Neuronal stem cell (in vitro differentiated cells): ENCODE measurements at regions not wholly inside any gene's neighbourhood (a gene's known extent, or its start where the extent isn't known, plus 50 kb on each side); places are given as distances from the start of the nearest gene placed in this dataset.

Experiments
- DNase-seq: peaks from one replicate; pipeline ENCODE4 v3.0.0-alpha.2; 2013; ENCODE audit warnings: low spot score
- H2AFZ ChIP-seq: one replicate; pipeline ENCODE4 v1.6.1; 2013; ENCODE audit warnings: mild to moderate bottlenecking, low read length, inconsistent platforms
- H2AK5ac ChIP-seq: 2 replicates; pipeline ENCODE4 v1.6.1; 2013; ENCODE audit warnings: low read depth, mild to moderate bottlenecking, inconsistent platforms, low read length, moderate library complexity, mixed read lengths
- H2BK120ac ChIP-seq: 2 replicates; pipeline ENCODE4 v1.6.1; 2013; ENCODE audit warnings: low read depth, mild to moderate bottlenecking, inconsistent platforms, low read length, moderate library complexity, mixed read lengths
- H2BK12ac ChIP-seq: one replicate; pipeline ENCODE4 v1.6.1; 2013; ENCODE audit warnings: low read length, inconsistent platforms
- H2BK15ac ChIP-seq: 2 replicates; pipeline ENCODE4 v1.6.1; 2013; ENCODE audit warnings: mild to moderate bottlenecking, low read length, inconsistent platforms, mixed read lengths
- H2BK5ac ChIP-seq: one replicate; pipeline ENCODE4 v1.6.1; 2013; ENCODE audit warnings: inconsistent platforms, mild to moderate bottlenecking, low read length, moderate library complexity
- H3K14ac ChIP-seq: one replicate; pipeline ENCODE4 v1.6.1; 2013; ENCODE audit warnings: low read length, inconsistent platforms
- H3K18ac ChIP-seq: 2 replicates; pipeline ENCODE4 v1.6.1; 2013; ENCODE audit warnings: low read length, inconsistent platforms
- H3K23ac ChIP-seq: 2 replicates; pipeline ENCODE4 v1.6.1; 2013; ENCODE audit warnings: low read depth, mild to moderate bottlenecking, mixed read lengths, low read length, inconsistent platforms; ENCODE audit not compliant: poor library complexity
- H3K27ac ChIP-seq: replicated peaks from 3 replicates; pipeline ENCODE4 v1.5.1; 2013; ENCODE audit warnings: low read length, inconsistent platforms
- H3K27me3 ChIP-seq, 3 experiments: 2 replicates each; pipeline ENCODE4 v1.6.1; 2013; ENCODE audit warnings: low read length in 3 of 3, mild to moderate bottlenecking in 2 of 3, inconsistent platforms in 1 of 3, low read depth in 1 of 3, mixed read lengths in 1 of 3, moderate library complexity in 1 of 3; ENCODE audit not compliant: control insufficient read depth in 3 of 3, insufficient read depth in 3 of 3
- H3K36me3 ChIP-seq, 2 donors: replicated peaks in 1 of 2; 2 replicates each; pipeline ENCODE4 v1.6.1; 2013; ENCODE audit warnings: low read length in 2 of 2; ENCODE audit not compliant: control insufficient read depth in 2 of 2, insufficient read depth in 2 of 2
- H3K4ac ChIP-seq: 2 replicates; pipeline ENCODE4 v1.6.1; 2013; ENCODE audit warnings: inconsistent platforms, mild to moderate bottlenecking, low read length, moderate library complexity
- H3K4me1 ChIP-seq, 2 donors: 1 replicate in 1 of 2; 2 replicates in 1 of 2; pipeline ENCODE4 v1.6.1; 2013; ENCODE audit warnings: low read length in 2 of 2, low read depth in 1 of 2; ENCODE audit not compliant: control insufficient read depth in 2 of 2, insufficient read depth in 1 of 2
- H3K4me2 ChIP-seq: one replicate; pipeline ENCODE4 v1.6.1; 2013; ENCODE audit warnings: mild to moderate bottlenecking, low read length, inconsistent platforms; ENCODE audit not compliant: insufficient read depth, poor library complexity, severe bottlenecking
- H3K4me3 ChIP-seq, 2 donors: 2 replicates each; pipeline ENCODE4 v1.5.1; 2013; ENCODE audit warnings: low read length in 2 of 2, mild to moderate bottlenecking in 2 of 2, inconsistent platforms in 1 of 2, moderate library complexity in 1 of 2
- H3K79me1 ChIP-seq: one replicate; pipeline ENCODE4 v1.6.1; 2013; ENCODE audit warnings: low read depth, mild to moderate bottlenecking, inconsistent platforms, low read length, moderate library complexity
- H3K9ac ChIP-seq: one replicate; pipeline ENCODE4 v1.6.1; 2013; ENCODE audit warnings: mild to moderate bottlenecking, low read depth, low read length, inconsistent platforms; ENCODE audit not compliant: poor library complexity
- H3K9me3 ChIP-seq, 2 donors: replicated peaks in 1 of 2; 2 replicates each; pipeline versions ENCODE3 to v1.6.1; 2013; ENCODE audit warnings: low read length in 2 of 2, mild to moderate bottlenecking in 2 of 2, inconsistent platforms in 1 of 2, low read depth in 1 of 2, mixed read lengths in 1 of 2, moderate library complexity in 1 of 2; ENCODE audit not compliant: control insufficient read depth in 2 of 2, insufficient read depth in 1 of 2
- H4K8ac ChIP-seq: one replicate; pipeline ENCODE4 v1.6.1; 2013; ENCODE audit warnings: low read depth, mild to moderate bottlenecking, inconsistent platforms, low read length, moderate library complexity
- H4K91ac ChIP-seq: one replicate; pipeline ENCODE4 v1.6.1; 2013; ENCODE audit warnings: low read length, low read depth, mild to moderate bottlenecking, inconsistent platforms; ENCODE audit not compliant: poor library complexity
- WGBS, 2 donors: extraction: QIAGEN DNeasy Blood & Tissue Kit; methylation state at CpG; one replicate each; pipeline ENCODE4 v1.1.7; 2013; ENCODE audit warnings: missing lambda C conversion rate in 2 of 2, mixed read lengths in 1 of 2; ENCODE audit not compliant: insufficient read length in 2 of 2, insufficient replicate concordance in 1 of 2; ENCODE audit errors: extremely low coverage in 2 of 2; 5-methylcytosine and 5-hydroxymethylcytosine counted together

DNA sequence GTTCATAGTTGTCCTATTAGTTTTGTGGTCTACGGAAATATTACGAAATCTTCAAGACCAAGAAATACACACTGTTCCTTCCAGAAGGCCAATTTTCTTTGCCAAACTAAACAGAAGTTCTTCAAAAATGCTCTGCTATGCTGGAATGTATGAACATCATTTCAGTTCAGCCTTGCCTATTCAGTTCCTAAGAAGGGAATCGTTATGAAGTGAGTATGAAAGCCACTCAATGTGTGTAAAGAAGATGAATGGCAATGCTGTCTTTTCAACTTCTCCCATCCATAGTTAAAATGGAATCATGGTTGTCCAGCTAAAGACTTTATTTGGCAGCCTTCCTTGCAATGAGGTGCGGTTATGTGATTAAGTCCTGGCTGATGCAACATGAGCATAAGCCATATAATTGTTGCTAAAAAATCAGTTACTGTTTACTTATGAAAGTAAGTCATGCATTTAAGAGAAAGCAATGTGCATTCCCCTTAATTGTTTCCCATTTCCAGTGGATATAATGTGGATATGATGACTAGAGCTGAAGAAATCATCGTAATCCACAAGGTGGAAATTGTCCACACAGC, 73.8 kb upstream of the PTPRR start:
- H2BK12ac ChIP-seq: no peak overlapping the region
- no peaks in the 10 kb centered on the region for H3K36me3 ChIP-seq

DNA sequence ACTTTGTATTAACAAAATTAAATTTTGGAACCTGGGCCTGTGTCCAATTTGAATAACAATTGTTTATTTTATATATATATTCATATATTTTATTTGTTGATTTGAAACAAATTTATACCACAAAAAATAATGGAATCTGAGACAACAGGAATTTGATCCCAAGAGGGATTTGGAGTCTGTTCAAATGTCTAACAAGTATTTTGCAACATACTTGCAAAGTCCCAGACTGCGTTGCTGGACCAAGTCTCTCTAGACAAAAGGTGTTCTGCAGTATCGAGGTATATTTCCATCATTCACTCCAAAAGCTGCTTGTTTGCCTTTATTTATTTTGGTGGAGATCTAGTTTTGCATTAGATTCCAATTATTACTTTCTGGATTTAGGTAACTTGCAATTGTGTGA, 68.7 kb upstream of the PTPRR start:
- no peak overlapping the region for H2BK120ac ChIP-seq
- no peak overlapping the region for H2AK5ac ChIP-seq

More for the DNA sequence above, 73.8 kb upstream of the PTPRR start:
- no CpG with 5 or more reads among the region's 5 CpGs for WGBS, 2 donors
- no peak for DNase-seq
- H3K27ac ChIP-seq: no peak overlapping the region
- H3K4me2 ChIP-seq: no peak overlapping the region
- H2BK5ac ChIP-seq: no peak overlapping the region
- no peak overlapping the region for H2BK15ac ChIP-seq
- no peak overlapping the region for H2AFZ ChIP-seq
- no peak overlapping the region for H4K91ac ChIP-seq
- H3K4me1 ChIP-seq: no peaks in the 10 kb centered on the region
- H3K79me1 ChIP-seq: no peaks in the 10 kb centered on the region
- no peak overlapping the region for H4K8ac ChIP-seq
- no peak overlapping the region for H3K18ac ChIP-seq
- no peak overlapping the region for H3K4me3 ChIP-seq
- no peak overlapping the region for H3K23ac ChIP-seq
- no peak overlapping the region for H3K4ac ChIP-seq
- H2BK120ac ChIP-seq: no peak overlapping the region
- H3K27me3 ChIP-seq: no peaks in the 10 kb centered on the region
- H3K9me3 ChIP-seq: no peaks in the 10 kb centered on the region
- H3K14ac ChIP-seq: no peak overlapping the region
- no peak overlapping the region for H3K9ac ChIP-seq
- H2AK5ac ChIP-seq: no peak overlapping the region

DNA sequence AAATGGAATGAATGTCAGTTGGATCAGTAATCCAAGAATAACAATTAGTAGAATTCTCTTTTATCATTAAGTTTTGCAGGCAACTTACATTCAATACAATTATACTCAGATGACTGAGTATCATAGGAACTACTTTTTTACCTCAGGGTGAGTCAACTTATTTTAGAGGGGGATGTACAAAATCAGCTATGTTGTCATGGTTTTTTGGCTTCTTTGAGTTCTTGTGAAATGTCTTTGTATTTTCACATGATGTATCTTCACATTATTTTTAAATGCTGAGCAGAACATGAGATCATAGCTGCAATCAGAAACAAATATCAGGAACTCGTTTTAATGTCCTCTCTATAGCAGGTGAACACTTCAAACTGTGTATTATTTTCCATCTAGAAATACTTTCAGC, 65.3 kb upstream of the PTPRR start:
- no peak overlapping the region for H3K9ac ChIP-seq
- no CpG with 5 or more reads among the region's 1 CpG for WGBS, 2 donors
- no peak overlapping the region for H4K8ac ChIP-seq
- no peak overlapping the region for H4K91ac ChIP-seq
- no peak overlapping the region for H2BK120ac ChIP-seq
- no peak overlapping the region for H2BK15ac ChIP-seq
- no peak overlapping the region for H3K4me2 ChIP-seq
- no peak overlapping the region for H2BK5ac ChIP-seq
- H3K4ac ChIP-seq: no peak overlapping the region
- no peaks in the 10 kb centered on the region for H3K36me3 ChIP-seq
- H3K23ac ChIP-seq: no peak overlapping the region
- no peak overlapping the region for H2AK5ac ChIP-seq
- H3K14ac ChIP-seq: no peak overlapping the region
- no peaks in the 10 kb centered on the region for H3K9me3 ChIP-seq
- H2BK12ac ChIP-seq: no peak overlapping the region
- DNase-seq: no peak
- H3K4me3 ChIP-seq: no peak overlapping the region
- no peaks in the 10 kb centered on the region for H3K79me1 ChIP-seq
- no peak overlapping the region for H2AFZ ChIP-seq
- peaks cover 0 to 7% of the 10 kb centered on the region in 2 donors for H3K4me1 ChIP-seq
- no peaks in the 10 kb centered on the region for H3K27me3 ChIP-seq
- no peak overlapping the region for H3K27ac ChIP-seq
- H3K18ac ChIP-seq: no peak overlapping the region

More for the DNA sequence above, 68.7 kb upstream of the PTPRR start:
- Histone ChIP-seq H4K8ac (no peak overlapping the region), H3K27me3 (no peaks in the 10 kb centered on the region), H3K4me1 (peaks cover 0 to 2% of the 10 kb centered on the region in 2 donors), H3K4me2 (no peak overlapping the region), H3K4me3 (no peak overlapping the region), H2BK12ac (no peak overlapping the region), H2AFZ (no peak overlapping the region), H3K4ac (no peak overlapping the region), H3K9me3 (no peaks in the 10 kb centered on the region), H3K79me1 (no peaks in the 10 kb centered on the region), H2BK5ac (no peak overlapping the region), H4K91ac (no peak overlapping the region), H3K18ac (no peak overlapping the region), H3K14ac (no peak overlapping the region), H3K36me3 (no peaks in the 10 kb centered on the region), H3K27ac (no peak overlapping the region), H3K9ac (no peak overlapping the region), H3K23ac (no peak overlapping the region), H2BK15ac (no peak overlapping the region)
- no CpG with 5 or more reads among the region's 2 CpGs for WGBS, 2 donors
- no peak for DNase-seq

DNA sequence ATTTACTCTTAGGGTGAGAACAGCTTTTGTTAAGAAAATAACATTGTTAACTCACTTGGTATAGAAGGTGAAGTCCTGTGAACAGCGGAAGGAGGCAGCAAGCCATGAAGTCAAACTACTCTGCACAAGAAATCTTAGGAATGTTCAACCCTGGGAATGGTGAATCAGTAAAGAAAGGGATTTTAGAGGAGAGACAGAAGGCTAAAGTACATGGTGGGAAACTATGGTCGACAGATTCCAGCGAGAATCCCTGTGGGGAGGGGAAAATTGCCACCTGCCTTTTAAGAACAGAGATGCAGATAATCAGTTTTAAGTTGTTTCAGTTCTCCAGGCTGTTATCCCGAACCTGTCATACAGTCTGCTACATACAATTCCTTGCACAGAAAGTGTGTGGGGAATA, 63.2 kb upstream of the PTPRR start:
- Histone ChIP-seq H3K23ac (no peak overlapping the region), H3K36me3 (no peaks in the 10 kb centered on the region), H2AFZ (no peak overlapping the region), H3K4me2 (no peak overlapping the region), H3K27me3 (no peaks in the 10 kb centered on the region), H3K27ac (peak overlapping the region; percentile 72), H4K8ac (no peak overlapping the region), H4K91ac (no peak overlapping the region), H3K9me3 (no peaks in the 10 kb centered on the region), H2BK5ac (no peak overlapping the region), H3K4ac (no peak overlapping the region), H3K4me1 (peaks cover 0 to 7% of the 10 kb centered on the region in 2 donors), H3K18ac (no peak overlapping the region), H3K9ac (no peak overlapping the region), H3K14ac (no peak overlapping the region), H2BK15ac (no peak overlapping the region), H2BK120ac (no peak overlapping the region), H2AK5ac (no peak overlapping the region), H3K79me1 (no peaks in the 10 kb centered on the region), H3K4me3 (no peak overlapping the region), H2BK12ac (no peak overlapping the region)
- no CpG with 5 or more reads among the region's 4 CpGs for WGBS, 2 donors
- DNase-seq: peak; percentile 27
